Lung (tissue), 11 donors: ENCODE measurements at regions not wholly inside any gene's neighbourhood (a gene's known extent, or its start where the extent isn't known, plus 50 kb on each side); places are given as distances from the start of the nearest gene placed in this dataset.

Experiments
- ATAC-seq: fragments of 200-7000 bp; cut with Tn5 transposase; one replicate; pipeline ENCODE4 v1.9.1; 2020; ENCODE audit warnings: moderate number of reproducible peaks; ENCODE audit not compliant: insufficient read depth, low FRiP score
- DNase-seq, 3 donors: peaks; one replicate each; pipeline ENCODE4 v3.0.0-alpha.2; 2013 to 2017
- H3K27ac ChIP-seq, 2 donors: one replicate each; pipeline ENCODE4 v1.5.1; 2013; ENCODE audit warnings: mild to moderate bottlenecking in 2 of 2, moderate library complexity in 2 of 2, control low read depth in 1 of 2, inconsistent platforms in 1 of 2, low read depth in 1 of 2, low read length in 1 of 2
- H3K27me3 ChIP-seq, 3 donors: one replicate each; pipeline ENCODE4 v1.5.1; 2013; ENCODE audit warnings: low read length in 2 of 3; ENCODE audit not compliant: control insufficient read depth in 3 of 3, insufficient read depth in 3 of 3
- H3K36me3 ChIP-seq, 4 donors: one replicate each; pipeline ENCODE4 v1.5.1; 2013; ENCODE audit warnings: low read length in 4 of 4, mild to moderate bottlenecking in 1 of 4, moderate library complexity in 1 of 4; ENCODE audit not compliant: control insufficient read depth in 4 of 4, insufficient read depth in 4 of 4
- H3K4me1 ChIP-seq, 5 donors: one replicate each; pipeline ENCODE4 v1.5.1; 2013; ENCODE audit warnings: low read length in 5 of 5, mild to moderate bottlenecking in 2 of 5, moderate library complexity in 1 of 5; ENCODE audit not compliant: control insufficient read depth in 5 of 5, insufficient read depth in 5 of 5
- H3K4me3 ChIP-seq: one replicate; pipeline ENCODE4 v1.5.1; 2013; ENCODE audit warnings: mild to moderate bottlenecking, control low read depth, moderate library complexity
- H3K9ac ChIP-seq, 2 donors: one replicate each; pipeline ENCODE4 v1.5.1; 2013; ENCODE audit warnings: low read length in 2 of 2, control low read depth in 1 of 2; ENCODE audit not compliant: insufficient read depth in 1 of 2
- H3K9me3 ChIP-seq, 4 donors: one replicate each; pipeline ENCODE4 v1.5.1; 2013; ENCODE audit warnings: low read length in 3 of 4, mild to moderate bottlenecking in 1 of 4, moderate library complexity in 1 of 4; ENCODE audit not compliant: control insufficient read depth in 4 of 4, insufficient read depth in 3 of 4
- WGBS, 2 donors: extraction: QIAGEN DNeasy Blood & Tissue Kit; methylation state at CpG; one replicate each; pipeline ENCODE4 v1.1.7; 2013; 5-methylcytosine and 5-hydroxymethylcytosine counted together
- TF ChIP-seq, protein P1 (sequence below): IDR thresholded peaks from 2 replicates; pipeline ENCODE4 v1.5.1; 2012; ENCODE audit warnings: mild to moderate bottlenecking; ENCODE audit errors: control extremely low read depth, extremely low read depth
- donor health status: control.
- donor health status: control.
- donor health status: Bipolar disorder and iron deficiency.
- donor health status: healthy.
- donor health status: DM: yes; HTN: yes; CAD: no.

DNA sequence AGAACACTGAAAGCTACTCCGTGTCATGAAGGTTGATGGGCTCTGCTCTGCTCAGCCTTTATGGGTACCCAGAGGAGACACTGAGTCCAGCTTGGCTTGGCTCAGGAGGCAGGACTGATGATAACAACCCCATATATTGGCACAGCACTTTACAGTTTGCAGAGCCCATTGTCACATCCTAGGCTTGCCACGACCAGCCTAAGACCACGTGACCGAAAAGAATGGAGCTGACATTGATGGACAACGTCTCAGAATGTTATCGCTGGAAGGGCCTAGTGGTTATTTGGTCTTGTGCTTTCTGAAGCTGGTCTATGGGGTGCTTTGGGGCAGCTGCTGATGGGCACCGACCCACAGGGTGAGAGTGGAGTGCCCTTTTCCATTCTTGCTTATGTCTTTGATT lies 72.9 kb upstream of the RUNX3 start:
- TF ChIP-seq, protein P1, sequence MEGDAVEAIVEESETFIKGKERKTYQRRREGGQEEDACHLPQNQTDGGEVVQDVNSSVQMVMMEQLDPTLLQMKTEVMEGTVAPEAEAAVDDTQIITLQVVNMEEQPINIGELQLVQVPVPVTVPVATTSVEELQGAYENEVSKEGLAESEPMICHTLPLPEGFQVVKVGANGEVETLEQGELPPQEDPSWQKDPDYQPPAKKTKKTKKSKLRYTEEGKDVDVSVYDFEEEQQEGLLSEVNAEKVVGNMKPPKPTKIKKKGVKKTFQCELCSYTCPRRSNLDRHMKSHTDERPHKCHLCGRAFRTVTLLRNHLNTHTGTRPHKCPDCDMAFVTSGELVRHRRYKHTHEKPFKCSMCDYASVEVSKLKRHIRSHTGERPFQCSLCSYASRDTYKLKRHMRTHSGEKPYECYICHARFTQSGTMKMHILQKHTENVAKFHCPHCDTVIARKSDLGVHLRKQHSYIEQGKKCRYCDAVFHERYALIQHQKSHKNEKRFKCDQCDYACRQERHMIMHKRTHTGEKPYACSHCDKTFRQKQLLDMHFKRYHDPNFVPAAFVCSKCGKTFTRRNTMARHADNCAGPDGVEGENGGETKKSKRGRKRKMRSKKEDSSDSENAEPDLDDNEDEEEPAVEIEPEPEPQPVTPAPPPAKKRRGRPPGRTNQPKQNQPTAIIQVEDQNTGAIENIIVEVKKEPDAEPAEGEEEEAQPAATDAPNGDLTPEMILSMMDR = no peak
- H3K36me3 ChIP-seq = no peaks in the 10 kb centered on the region
- peaks cover 0 to 14% (median 0%) of the 10 kb centered on the region in 5 donors for H3K4me1 ChIP-seq
- WGBS, 2 donors = 78 to 96% methylated on average over 7 of the region's 7 CpGs
- no peak overlapping the region for H3K27ac ChIP-seq
- H3K4me3 ChIP-seq = no peak overlapping the region
- H3K9me3 ChIP-seq = no peaks in the 10 kb centered on the region
- no peak for ATAC-seq
- no peak for DNase-seq
- no peak overlapping the region for H3K9ac ChIP-seq
- H3K27me3 ChIP-seq = no peaks in the 10 kb centered on the region

DNA sequence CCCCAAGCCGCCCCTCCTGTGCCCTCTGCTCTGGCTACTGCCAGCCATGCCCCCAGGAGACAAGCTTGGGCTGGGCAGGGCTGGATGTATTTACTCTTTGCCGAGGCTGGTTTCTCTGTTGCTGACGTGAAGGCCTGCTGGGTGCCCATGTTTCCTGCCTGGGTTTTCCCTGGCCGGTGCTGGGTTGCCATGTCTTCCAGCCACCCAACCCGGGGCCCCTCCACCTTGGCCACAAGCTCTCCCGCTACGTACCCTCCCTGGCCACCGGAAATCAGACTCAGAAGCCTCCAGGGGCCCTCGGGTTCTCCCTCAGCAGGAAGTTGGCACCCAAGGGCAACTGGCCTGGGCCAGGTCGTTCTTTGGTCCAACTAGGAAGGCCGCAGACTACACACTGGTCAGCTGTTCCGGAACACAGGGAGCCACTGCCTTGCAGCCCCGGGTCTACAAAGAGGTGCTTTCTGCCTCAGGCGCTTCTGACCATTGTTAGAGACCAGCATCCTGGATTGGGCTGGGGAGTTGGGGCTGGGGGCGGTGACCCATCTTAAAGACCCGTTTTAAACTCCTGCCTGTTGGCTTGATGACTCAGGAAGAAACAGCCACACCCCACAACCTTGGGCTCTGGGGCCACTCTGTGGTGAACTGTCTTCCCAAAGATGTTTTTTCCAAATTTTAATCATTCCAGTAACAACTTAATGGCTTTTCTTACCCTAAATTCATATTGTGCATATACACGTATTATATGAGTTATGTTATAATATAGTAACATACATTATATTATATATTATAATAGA lies 71.2 kb upstream of the RUNX3 start:
- Histone ChIP-seq H3K27ac (no peak overlapping the region), H3K4me1 (peaks cover 0 to 3% (median 0%) of the 10 kb centered on the region in 5 donors), H3K36me3 (no peaks in the 10 kb centered on the region), H3K4me3 (no peak overlapping the region), H3K27me3 (no peaks in the 10 kb centered on the region), H3K9ac (no peak overlapping the region), H3K9me3 (no peaks in the 10 kb centered on the region)
- WGBS, 2 donors = 70% methylated on average over 17 of the region's 17 CpGs
- no peak for ATAC-seq
- TF ChIP-seq, protein P1 = no peak
- no peak for DNase-seq

DNA sequence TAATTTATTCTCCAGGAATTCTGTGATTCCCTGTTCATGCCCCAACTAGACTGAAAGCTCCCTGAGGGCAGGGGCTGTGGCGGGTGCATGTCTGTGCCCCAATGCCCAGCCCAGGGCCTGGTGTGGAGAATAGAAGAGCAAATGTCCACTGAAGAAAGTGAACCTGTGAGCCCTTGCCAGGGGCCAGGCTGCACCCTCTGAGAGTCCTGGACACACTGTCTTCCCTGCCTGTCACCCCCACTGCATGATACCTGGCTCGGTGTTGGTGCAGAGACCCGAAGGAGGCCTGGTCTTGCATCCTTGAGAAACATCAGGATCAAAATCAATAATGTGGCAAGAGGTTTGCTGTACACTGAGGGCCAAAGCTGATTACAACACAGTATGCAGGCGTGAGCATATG lies 69.8 kb upstream of the RUNX3 start:
- TF ChIP-seq, protein P1 = no peak
- Histone ChIP-seq H3K27me3 (no peaks in the 10 kb centered on the region), H3K9me3 (no peaks in the 10 kb centered on the region), H3K4me3 (no peak overlapping the region), H3K36me3 (no peaks in the 10 kb centered on the region), H3K9ac (no peak overlapping the region), H3K27ac (no peak overlapping the region), H3K4me1 (peaks cover 0 to 2% (median 0%) of the 10 kb centered on the region in 5 donors)
- DNase-seq (no peak), ATAC-seq (no peak)
- WGBS, 2 donors = 67 to 73% methylated on average over 4 of the region's 4 CpGs

DNA sequence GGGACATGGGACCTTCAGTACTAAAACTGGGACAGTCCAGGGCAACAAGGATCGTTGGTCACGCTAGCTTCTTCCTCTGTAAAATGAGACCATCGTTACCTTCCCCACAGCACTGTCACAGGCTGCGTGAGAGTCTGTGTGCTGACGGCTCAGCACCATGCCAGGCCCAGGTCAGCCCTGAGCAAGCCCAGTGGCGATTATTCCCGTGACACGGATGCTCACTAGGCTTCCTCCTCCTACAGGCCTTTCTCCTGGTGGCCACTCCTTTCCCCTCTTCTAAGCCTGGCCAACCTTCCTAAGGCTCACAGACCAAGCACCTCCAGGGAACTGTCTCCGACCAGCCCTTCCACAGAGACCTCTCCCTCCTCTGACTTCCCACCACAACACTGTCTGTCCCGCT lies 69.3 kb upstream of the RUNX3 start:
- Histone ChIP-seq H3K27ac (no peak overlapping the region), H3K36me3 (no peaks in the 10 kb centered on the region), H3K9ac (no peak overlapping the region), H3K4me3 (no peak overlapping the region), H3K9me3 (no peaks in the 10 kb centered on the region), H3K27me3 (no peaks in the 10 kb centered on the region), H3K4me1 (peaks cover 0 to 2% (median 0%) of the 10 kb centered on the region in 5 donors)
- TF ChIP-seq, protein P1 = no peak
- no peak for DNase-seq
- no peak for ATAC-seq
- WGBS, 2 donors = 89% methylated on average over 10 of the region's 10 CpGs
